KMS-11 (cell line): ENCODE measurements at regions not wholly inside any gene's neighbourhood (a gene's known extent, or its start where the extent isn't known, plus 50 kb on each side); places are given as distances from the start of the nearest gene placed in this dataset.

Experiments
- H2AFZ ChIP-seq: fragments of 200-600 bp; sonication (generic); 2 replicates; pipeline ENCODE4 v1.6.1; 2016; ENCODE audit warnings: antibody characterized with exemption, mixed run types, low read depth
- H3K27ac ChIP-seq: fragments of 200-600 bp; sonication (generic); 2 replicates; pipeline ENCODE4 v1.6.1; 2016; ENCODE audit warnings: mild to moderate bottlenecking, mixed run types
- H3K27me3 ChIP-seq: fragments of 200-600 bp; sonication (generic); 2 replicates; pipeline ENCODE4 v1.6.1; 2017; ENCODE audit warnings: mild to moderate bottlenecking, low read depth, mixed run types, moderate library complexity; ENCODE audit not compliant: insufficient read depth
- H3K36me3 ChIP-seq: fragments of 200-600 bp; sonication (generic); 2 replicates; pipeline ENCODE4 v1.6.1; 2017; ENCODE audit warnings: mild to moderate bottlenecking, mixed run types; ENCODE audit not compliant: insufficient read depth
- H3K4me1 ChIP-seq: fragments of 200-600 bp; sonication (generic); 2 replicates; pipeline ENCODE4 v1.6.1; 2016; ENCODE audit warnings: mild to moderate bottlenecking, low read depth, mixed run types; ENCODE audit not compliant: poor library complexity, severe bottlenecking
- H3K4me2 ChIP-seq: fragments of 200-600 bp; sonication (generic); 2 replicates; pipeline ENCODE4 v1.7.0; 2016; ENCODE audit warnings: mild to moderate bottlenecking, mixed run types
- H3K4me3 ChIP-seq: fragments of 200-600 bp; sonication (generic); IDR thresholded peaks from 2 replicates; pipeline ENCODE4 v1.6.1; 2017; ENCODE audit warnings: low read depth, low read length, mixed read lengths; ENCODE audit not compliant: insufficient read depth
- H3K79me2 ChIP-seq: fragments of 200-600 bp; sonication (generic); 2 replicates; pipeline ENCODE4 v1.6.1; 2016; ENCODE audit warnings: low read depth, mixed run types; ENCODE audit not compliant: insufficient read depth
- H3K9ac ChIP-seq: fragments of 200-600 bp; sonication (generic); 2 replicates; pipeline ENCODE4 v1.6.1; 2016; ENCODE audit warnings: mild to moderate bottlenecking, mixed run types
- H4K20me1 ChIP-seq: fragments of 200-600 bp; sonication (generic); 2 replicates; pipeline ENCODE4 v1.6.1; 2016; ENCODE audit warnings: mild to moderate bottlenecking, mixed run types; ENCODE audit not compliant: insufficient read depth
- CTCF ChIP-seq: fragments of 200-600 bp; sonication (generic); conservative IDR thresholded peaks from 2 replicates; pipeline ENCODE4 v1.6.1; 2017; ENCODE audit warnings: low read depth, mild to moderate bottlenecking, antibody characterized with exemption, low read length, moderate library complexity, mixed read lengths

- Histone ChIP-seq H3K4me1 (no peaks in the 10 kb centered on the region), H3K4me2 (no peak overlapping the region), H3K9ac (no peak overlapping the region), H3K4me3 (no peak overlapping the region), H4K20me1 (no peaks in the 10 kb centered on the region), H3K36me3 (no peaks in the 10 kb centered on the region), H2AFZ (no peak overlapping the region), H3K27ac (no peak overlapping the region), H3K27me3 (no peaks in the 10 kb centered on the region), H3K79me2 (no peaks in the 10 kb centered on the region)
- no peak for TF ChIP-seq CTCF
These were observed 180.8 kb downstream of the LTN1 start for GRCh38 chr21:28811860-28812259.

- no peaks in the 10 kb centered on the region for H3K36me3 ChIP-seq
- H2AFZ ChIP-seq, result no peak overlapping the region
- TF ChIP-seq CTCF, result no peak
- no peak overlapping the region for H3K9ac ChIP-seq
- H3K79me2 ChIP-seq, result no peaks in the 10 kb centered on the region
- no peaks in the 10 kb centered on the region for H3K27me3 ChIP-seq
- no peak overlapping the region for H3K4me2 ChIP-seq
- no peaks in the 10 kb centered on the region for H4K20me1 ChIP-seq
- H3K4me3 ChIP-seq, result no peak overlapping the region
- no peaks in the 10 kb centered on the region for H3K4me1 ChIP-seq
- H3K27ac ChIP-seq, result no peak overlapping the region
These were observed 181.7 kb downstream of the LTN1 start for GRCh38 chr21:28810826-28811524.

GRCh38 chr21:28805885-28806284, 186.8 kb downstream of the LTN1 start:
- no peak overlapping the region for H3K4me2 ChIP-seq
- H3K36me3 ChIP-seq, result no peaks in the 10 kb centered on the region
- H3K4me3 ChIP-seq, result no peak overlapping the region
- H3K79me2 ChIP-seq, result no peaks in the 10 kb centered on the region
- no peaks in the 10 kb centered on the region for H3K27me3 ChIP-seq
- no peak overlapping the region for H3K27ac ChIP-seq
- H4K20me1 ChIP-seq, result no peaks in the 10 kb centered on the region
- H3K9ac ChIP-seq, result no peak overlapping the region
- H3K4me1 ChIP-seq, result no peaks in the 10 kb centered on the region
- H2AFZ ChIP-seq, result no peak overlapping the region
- no peak for TF ChIP-seq CTCF

GRCh38 chr21:28804089-28804670, 188.5 kb downstream of the LTN1 start:
- no peak overlapping the region for H2AFZ ChIP-seq
- TF ChIP-seq CTCF, result no peak
- H3K27ac ChIP-seq, result no peak overlapping the region
- H4K20me1 ChIP-seq, result no peaks in the 10 kb centered on the region
- H3K4me2 ChIP-seq, result no peak overlapping the region
- no peaks in the 10 kb centered on the region for H3K27me3 ChIP-seq
- H3K4me1 ChIP-seq, result no peaks in the 10 kb centered on the region
- H3K9ac ChIP-seq, result no peak overlapping the region
- no peaks in the 10 kb centered on the region for H3K36me3 ChIP-seq
- H3K4me3 ChIP-seq, result no peak overlapping the region
- H3K79me2 ChIP-seq, result no peaks in the 10 kb centered on the region
